Left ventricle myocardium inferior (tissue), 1 donor: ENCODE measurements at regions not wholly inside any gene's neighbourhood (a gene's known extent, or its start where the extent isn't known, plus 50 kb on each side); places are given as distances from the start of the nearest gene placed in this dataset.

Source experiments
- DNase-seq: peaks from one replicate; pipeline ENCODE4 v3.0.0-alpha.2; 2020
- H3K27ac ChIP-seq: fragments of 200-600 bp; replicated peaks from 2 replicates; pipeline ENCODE4 v1.8.0; 2021
- H3K27me3 ChIP-seq: fragments of 200-600 bp; 2 replicates; pipeline ENCODE4 v1.8.0; 2021; ENCODE audit warnings: low read depth
- H3K36me3 ChIP-seq: fragments of 200-600 bp; 2 replicates; pipeline ENCODE4 v1.8.0; 2021
- H3K4me1 ChIP-seq: fragments of 200-600 bp; 2 replicates; pipeline ENCODE4 v1.8.0; 2021
- H3K4me3 ChIP-seq: fragments of 200-600 bp; 2 replicates; pipeline ENCODE4 v1.8.0; 2021; ENCODE audit warnings: mild to moderate bottlenecking, moderate library complexity
- H3K9me3 ChIP-seq: fragments of 200-600 bp; replicated peaks from 2 replicates; pipeline ENCODE4 v1.8.0; 2021
- CTCF ChIP-seq: fragments of 200-600 bp; IDR thresholded peaks from 2 replicates; pipeline ENCODE4 v1.8.0; 2021; ENCODE audit warnings: antibody characterized with exemption, mild to moderate bottlenecking, borderline replicate concordance
- intact Hi-C: fragments of 100-400 bp; cut with micrococcal nuclease; formaldehyde crosslinking; loops from one replicate; pipeline ENCODE4 v1.11.0; 2022
- donor health status: DM: no; HTN: yes; CAD: no; lungs with severe emphysema.

GRCh38 chr3:154893813-154894212 lies 186.3 kb upstream of the MME start:
- intact Hi-C loops, result no loop called here
- H3K36me3 ChIP-seq, result no peaks in the 10 kb centered on the region
- DNase-seq, result no peak
- H3K9me3 ChIP-seq, result peaks cover 24% of the 10 kb centered on the region
- H3K4me3 ChIP-seq, result no peak overlapping the region
- TF ChIP-seq CTCF, result no peak
- peaks cover 20% of the 10 kb centered on the region for H3K4me1 ChIP-seq
- no peak overlapping the region for H3K27ac ChIP-seq
- H3K27me3 ChIP-seq, result no peaks in the 10 kb centered on the region

- Histone ChIP-seq H3K9me3 (peaks cover 27% of the 10 kb centered on the region), H3K4me3 (no peak overlapping the region), H3K4me1 (peaks cover 11% of the 10 kb centered on the region), H3K27me3 (no peaks in the 10 kb centered on the region), H3K36me3 (no peaks in the 10 kb centered on the region), H3K27ac (no peak overlapping the region)
- no peak for DNase-seq
- intact Hi-C loops, result no loop called here
- TF ChIP-seq CTCF, result no peak
These were observed 190.9 kb upstream of the MME start for GRCh38 chr3:154889227-154889634.

GRCh38 chr3:154887869-154888268 lies 192.2 kb upstream of the MME start:
- Histone ChIP-seq H3K27ac (no peak overlapping the region), H3K27me3 (no peaks in the 10 kb centered on the region), H3K4me3 (no peak overlapping the region), H3K36me3 (no peaks in the 10 kb centered on the region), H3K4me1 (peaks cover 11% of the 10 kb centered on the region), H3K9me3 (peaks cover 40% of the 10 kb centered on the region)
- DNase-seq, result no peak
- intact Hi-C loops, result no loop called here
- no peak for TF ChIP-seq CTCF

- intact Hi-C loops, result no loop called here
- DNase-seq, result peak; percentile 19
These were observed 193.7 kb upstream of the MME start for GRCh38 chr3:154886437-154886836.

GRCh38 chr3:154885418-154885817 lies 194.7 kb upstream of the MME start:
- intact Hi-C loops, result no loop called here
- Histone ChIP-seq H3K4me1 (peaks cover 5% of the 10 kb centered on the region), H3K9me3 (peaks cover 61% of the 10 kb centered on the region), H3K27ac (no peak overlapping the region), H3K4me3 (no peak overlapping the region), H3K36me3 (no peaks in the 10 kb centered on the region), H3K27me3 (no peaks in the 10 kb centered on the region)
- no peak for TF ChIP-seq CTCF
- DNase-seq, result no peak

More at GRCh38 chr3:154886437-154886836, 193.7 kb upstream of the MME start:
- Histone ChIP-seq H3K27me3 (no peaks in the 10 kb centered on the region), H3K9me3 (peaks cover 51% of the 10 kb centered on the region), H3K4me1 (peaks cover 11% of the 10 kb centered on the region), H3K4me3 (no peak overlapping the region), H3K36me3 (no peaks in the 10 kb centered on the region), H3K27ac (peak overlapping the region; percentile 18)
- TF ChIP-seq CTCF, result no peak

- intact Hi-C loops, result no loop called here
- Histone ChIP-seq H3K27ac (no peak overlapping the region), H3K27me3 (no peaks in the 10 kb centered on the region)
These were observed 195.2 kb upstream of the MME start for GRCh38 chr3:154884952-154885351.

More at GRCh38 chr3:154884952-154885351, 195.2 kb upstream of the MME start:
- H3K4me1 ChIP-seq, result peaks cover under 1% of the 10 kb centered on the region
- H3K9me3 ChIP-seq, result peaks cover 66% of the 10 kb centered on the region
- H3K4me3 ChIP-seq, result no peak overlapping the region
- no peak for DNase-seq
- no peak for TF ChIP-seq CTCF
- H3K36me3 ChIP-seq, result no peaks in the 10 kb centered on the region
